ENCODE measurements at regions not wholly inside any gene's neighbourhood (a gene's known extent, or its start where the extent isn't known, plus 50 kb on each side); places are given as distances from the start of the nearest gene placed in this dataset.

DNA sequence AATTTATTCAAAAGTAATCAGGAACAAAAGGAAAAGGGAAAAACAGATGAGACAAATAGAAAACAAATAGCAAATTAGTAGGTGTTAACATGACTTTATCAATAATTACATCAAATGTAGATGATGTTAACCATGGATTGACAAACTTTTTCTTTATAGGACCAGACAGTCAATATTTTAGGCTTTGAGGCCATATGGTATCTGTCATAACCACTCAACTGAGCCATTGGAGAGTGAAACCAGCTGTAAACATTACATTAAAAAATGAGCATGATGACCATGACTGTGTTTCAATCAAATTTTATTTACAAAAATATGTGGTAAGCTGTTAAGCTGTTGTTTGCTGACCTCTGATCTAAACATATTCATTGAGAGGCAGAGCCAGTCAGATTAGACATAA lies 118.5 kb upstream of the NWD2 start:
- no peak for DNase-seq

GRCh38 chr4:37130465-37130864 lies 114.1 kb upstream of the NWD2 start:
- DNase-seq = no peak

GRCh38 chr4:37132351-37132974 lies 112.1 kb upstream of the NWD2 start:
- no peak for DNase-seq

GRCh38 chr4:37132975-37133360 lies 111.6 kb upstream of the NWD2 start:
- DNase-seq = no peak

- no peak for DNase-seq
Measured at GRCh38 chr4:37138019-37138653, 106.4 kb upstream of the NWD2 start.

DNA sequence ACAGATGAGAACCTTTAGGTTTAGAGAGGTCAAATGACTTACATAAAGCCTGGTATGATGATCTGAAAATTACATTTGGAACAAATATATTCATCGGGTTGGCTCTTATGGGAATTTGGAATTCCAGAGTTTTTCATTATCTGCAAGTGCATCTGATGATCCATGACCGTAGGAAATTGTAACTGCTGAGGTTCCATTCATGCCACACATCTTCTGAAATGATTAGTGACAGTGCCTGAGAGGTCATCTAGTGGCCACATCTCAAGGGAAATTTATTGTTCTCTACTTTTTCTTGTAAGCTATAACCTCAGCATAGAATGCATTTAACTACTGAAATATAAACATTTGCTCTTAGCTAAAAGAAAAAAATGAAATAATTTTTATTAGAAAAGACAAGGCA lies 105.8 kb upstream of the NWD2 start:
- no peak for DNase-seq

GRCh38 chr4:37139987-37140386 lies 104.6 kb upstream of the NWD2 start:
- DNase-seq = no peak

- DNase-seq = no peak
Measured at GRCh38 chr4:37146260-37146659, 98.3 kb upstream of the NWD2 start.

GRCh38 chr4:37157476-37158167 lies 86.9 kb upstream of the NWD2 start:
- no peak for DNase-seq

- DNase-seq = no peak
Measured at GRCh38 chr4:37160653-37161052, 83.9 kb upstream of the NWD2 start.

DNA sequence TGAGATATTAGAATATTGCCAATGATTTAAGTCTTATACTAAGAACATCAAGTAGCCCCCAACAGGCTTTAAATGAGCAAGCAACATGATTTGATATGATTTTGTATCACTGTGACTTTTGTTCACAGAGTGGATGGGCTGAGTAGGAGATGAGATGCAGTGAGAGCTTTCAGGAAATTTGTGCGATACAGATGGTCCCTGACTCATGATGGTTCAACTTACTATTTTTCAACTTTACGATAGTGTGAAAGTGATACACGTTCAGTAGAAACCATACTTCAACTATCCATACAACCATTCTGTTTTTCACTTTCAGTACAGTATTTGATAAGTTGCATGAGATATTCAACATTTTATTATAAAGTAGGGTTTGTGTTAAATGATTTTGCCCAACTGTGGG lies 78.7 kb upstream of the NWD2 start:
- no peak for DNase-seq

DNA sequence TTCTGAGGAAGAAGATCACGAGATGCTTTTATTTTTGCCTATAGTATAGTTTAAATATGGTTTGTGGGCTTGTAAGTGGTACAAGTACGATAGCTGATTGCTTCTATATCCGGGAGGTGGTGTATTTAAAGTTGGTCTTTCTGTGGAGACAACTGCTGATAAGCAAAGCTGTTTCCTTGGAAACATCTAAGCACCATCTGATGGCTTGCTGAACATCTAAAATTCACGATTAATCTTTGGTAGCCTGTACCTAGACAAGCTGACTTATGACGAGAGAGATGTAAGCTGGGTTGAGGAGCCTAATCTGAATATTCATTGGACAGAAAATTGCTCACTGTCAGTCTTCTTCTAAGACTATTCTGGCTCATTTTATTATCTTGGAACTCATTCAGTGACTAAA lies 74.6 kb upstream of the NWD2 start:
- DNase-seq = no peak

- no peak for DNase-seq
Measured at GRCh38 chr4:37188100-37188499, 56.4 kb upstream of the NWD2 start.

Data from NCI-H187 (cell line).